ENCODE measurements at regions not wholly inside any gene's neighbourhood (a gene's known extent, or its start where the extent isn't known, plus 50 kb on each side); places are given as distances from the start of the nearest gene placed in this dataset.
"Not testable (repeated sequence)": the region's sequence is repeated elsewhere in the genome, so short reads cannot be mapped to it uniquely, and the experiment has no call there.

GRCh38 chr14:39722547-39723273 lies 290.5 kb upstream of the FBXO33 start:
- no peak for DNase-seq

GRCh38 chr14:39716987-39717570 lies 284.8 kb upstream of the FBXO33 start:
- no peak for DNase-seq

GRCh38 chr14:39712293-39712999 lies 280.2 kb upstream of the FBXO33 start:
- DNase-seq, result no peak

- no peak for DNase-seq
Measured at GRCh38 chr14:39704594-39704993, 272.4 kb upstream of the FBXO33 start.

- DNase-seq, result no peak
Measured at GRCh38 chr14:39694341-39694740, 262.1 kb upstream of the FBXO33 start.

- no peak for DNase-seq
Measured at GRCh38 chr14:39683691-39684260, 251.5 kb upstream of the FBXO33 start.

- DNase-seq, result no peak
Measured at GRCh38 chr14:39682582-39682981, 250.3 kb upstream of the FBXO33 start.

- DNase-seq, result no peak
Measured at GRCh38 chr14:39681782-39682399, 249.7 kb upstream of the FBXO33 start.

GRCh38 chr14:39680777-39681176 lies 248.5 kb upstream of the FBXO33 start:
- DNase-seq, result no peak

GRCh38 chr14:39673734-39674133 lies 241.5 kb upstream of the FBXO33 start:
- no peak for DNase-seq

GRCh38 chr14:39673270-39673711 lies 241.1 kb upstream of the FBXO33 start:
- no peak for DNase-seq

GRCh38 chr14:39668449-39668848 lies 236.2 kb upstream of the FBXO33 start:
- DNase-seq, result no peak

GRCh38 chr14:39666386-39666785 lies 234.2 kb upstream of the FBXO33 start:
- DNase-seq, result no peak

GRCh38 chr14:39665075-39665475 lies 232.8 kb upstream of the FBXO33 start:
- DNase-seq, result no peak

GRCh38 chr14:39664646-39665045 lies 232.4 kb upstream of the FBXO33 start:
- DNase-seq, result no peak

GRCh38 chr14:39641224-39641623 lies 209.0 kb upstream of the FBXO33 start:
- DNase-seq, result no peak

- DNase-seq, result not testable (repeated sequence)
Measured at GRCh38 chr14:39639009-39639408, 206.8 kb upstream of the FBXO33 start.

- DNase-seq, result no peak
Measured at GRCh38 chr14:39628087-39628486, 195.9 kb upstream of the FBXO33 start.

- DNase-seq, result no peak
Measured at GRCh38 chr14:39626589-39627576, 194.7 kb upstream of the FBXO33 start.

GRCh38 chr14:39621678-39622077 lies 189.4 kb upstream of the FBXO33 start:
- no peak for DNase-seq

GRCh38 chr14:39621223-39621622 lies 189.0 kb upstream of the FBXO33 start:
- no peak for DNase-seq

- DNase-seq, result no peak
Measured at GRCh38 chr14:39617537-39617936, 185.3 kb upstream of the FBXO33 start.
